Heart right ventricle (tissue), 16 donors: ENCODE measurements at regions not wholly inside any gene's neighbourhood (a gene's known extent, or its start where the extent isn't known, plus 50 kb on each side); places are given as distances from the start of the nearest gene placed in this dataset.

Source experiments
- ATAC-seq, 8 donors: fragments of 200-7000 bp; cut with Tn5 transposase; one replicate each; pipeline ENCODE4 v1.9.1; 2020; ENCODE audit warnings: mild to moderate bottlenecking in 8 of 8, moderate library complexity in 8 of 8, moderate number of reproducible peaks in 1 of 8
- DNase-seq, 2 donors: peaks; one replicate each; pipeline ENCODE4 v3.0.0-alpha.2; 2020
- H3K27ac ChIP-seq, 10 donors: fragments of 200-600 bp; sonication (generic) in 2 of 10; one replicate each; pipeline versions ENCODE4 v1.5.0 to v1.8.0; 2020 to 2022; ENCODE audit warnings: mild to moderate bottlenecking in 3 of 10
- H3K27me3 ChIP-seq, 7 donors: fragments of 200-600 bp; one replicate each; pipeline ENCODE4 v1.8.0; 2021 to 2022; ENCODE audit warnings: mild to moderate bottlenecking in 2 of 7
- H3K36me3 ChIP-seq, 9 donors: fragments of 200-600 bp; sonication (generic) in 1 of 9; one replicate each; pipeline versions ENCODE4 v1.5.0 to v1.8.0; 2020 to 2022; ENCODE audit warnings: mild to moderate bottlenecking in 2 of 9
- H3K4me1 ChIP-seq, 9 donors: fragments of 200-600 bp; sonication (generic) in 1 of 9; one replicate each; pipeline versions ENCODE4 v1.5.0 to v1.8.0; 2020 to 2022; ENCODE audit warnings: mild to moderate bottlenecking in 4 of 9
- H3K4me3 ChIP-seq, 10 donors: fragments of 200-600 bp; sonication (generic) in 2 of 10; one replicate each; pipeline versions ENCODE4 v1.5.0 to v1.8.0; 2020 to 2022; ENCODE audit warnings: mild to moderate bottlenecking in 7 of 10, moderate library complexity in 2 of 10
- H3K9me3 ChIP-seq, 11 donors: fragments of 200-600 bp in 10 of 11; sonication (generic) in 2 of 11; one replicate each; pipeline versions ENCODE4 v1.5.0 to v1.8.0; 2013 to 2022; ENCODE audit warnings: mild to moderate bottlenecking in 2 of 11, control low read depth in 1 of 11, moderate library complexity in 1 of 11
- CTCF ChIP-seq, 9 donors: fragments of 200-600 bp; sonication (generic) in 2 of 9; IDR thresholded peaks; one replicate each; pipeline versions ENCODE4 v1.5.0 to v1.8.0; 2021 to 2022; ENCODE audit warnings: antibody characterized with exemption in 9 of 9, mild to moderate bottlenecking in 5 of 9, moderate library complexity in 1 of 9
- WGBS, 2 donors: extraction: QIAGEN DNeasy Blood & Tissue Kit; methylation state at CpG; one replicate each; pipeline ENCODE4 v1.1.7; 2013; ENCODE audit warnings: inconsistent platforms in 1 of 2; 5-methylcytosine and 5-hydroxymethylcytosine counted together
- intact Hi-C, 10 donors: fragments of 100-400 bp; cut with DNase I; formaldehyde crosslinking; loops; one replicate each; pipeline versions ENCODE4 v1.11.1 to v1.14.2; 2022
- donor health status: Arrhythmogenic right ventricular cardiomyopathy.
- donor health status: ischemic (EF 13 %, LVEDD 7.1; RV severe dilation, severe dysfunction).
- donor health status: healthy with polysubstance abuse.
- donor health status: DM: no; HTN: yes; CAD: no.
- donor health status: DM: no; HTN: no; CAD: no.
- donor health status: ischemic (EF 25% LVEDD 6.9; RV normal size, moderate dysfunction).
- donor health status: ischemic (EF 25% LVEDD 5.7; RV mildly dilated, moderate dysfunction).
- donor health status: healthy.
- donor health status: DM: yes; HTN: yes; CAD: no.
- donor health status: Ischemic cardiomyopathy.
- donor health status: ischemic (EF 35%, LVEDD 5.7; RV mildly dilated, moderate dysfunction).
- donor health status: nonischemic (EF 11% LVEDD 7.7; RV severe dilation, severe dysfunction).
- donor health status: DM: yes; HTN: yes; CAD: no.
- donor health status: PGD.
- donor health status: ischemic (EF 29% LVEDD 5.4; RV normal size, mild dysfunction).
- donor health status: nonischemic (EF 23%, LVEDD 6.1; RV moderate dilation, normal function).

DNA sequence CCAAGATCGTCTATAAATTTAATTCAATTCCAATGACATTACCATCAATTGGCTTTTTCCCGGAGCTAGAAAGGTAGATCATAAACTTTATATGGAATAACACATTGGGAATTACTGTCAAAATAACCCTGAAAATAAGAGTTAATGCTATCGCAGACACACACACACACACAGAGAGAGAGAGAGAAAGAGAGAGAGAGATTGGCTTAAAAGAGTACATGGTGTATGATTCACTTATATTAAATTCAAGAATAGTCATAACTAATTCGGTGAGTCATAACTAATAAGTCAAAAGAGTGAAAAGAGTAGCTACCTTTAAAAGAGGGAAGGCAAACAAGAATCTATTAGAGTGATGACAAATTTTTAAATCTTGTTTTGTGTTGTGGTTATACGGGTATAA, 425.5 kb downstream of the TBC1D32 start:
- TF ChIP-seq CTCF (IDR thresholded peaks at IDR 0.05) = no peak
- WGBS, 2 donors = 84 to 92% methylated on average over 5 of the region's 5 CpGs
- no peaks in the 10 kb centered on the region for H3K36me3 ChIP-seq
- no peak overlapping the region for H3K27ac ChIP-seq
- no peaks in the 10 kb centered on the region for H3K4me1 ChIP-seq
- H3K27me3 ChIP-seq = no peaks in the 10 kb centered on the region
- H3K9me3 ChIP-seq = peaks cover 0 to 3% (median 0%) of the 10 kb centered on the region in 11 donors
- H3K4me3 ChIP-seq = no peak overlapping the region
- ATAC-seq (no peak), DNase-seq (no peak)
- intact Hi-C loops = no loop called here

DNA sequence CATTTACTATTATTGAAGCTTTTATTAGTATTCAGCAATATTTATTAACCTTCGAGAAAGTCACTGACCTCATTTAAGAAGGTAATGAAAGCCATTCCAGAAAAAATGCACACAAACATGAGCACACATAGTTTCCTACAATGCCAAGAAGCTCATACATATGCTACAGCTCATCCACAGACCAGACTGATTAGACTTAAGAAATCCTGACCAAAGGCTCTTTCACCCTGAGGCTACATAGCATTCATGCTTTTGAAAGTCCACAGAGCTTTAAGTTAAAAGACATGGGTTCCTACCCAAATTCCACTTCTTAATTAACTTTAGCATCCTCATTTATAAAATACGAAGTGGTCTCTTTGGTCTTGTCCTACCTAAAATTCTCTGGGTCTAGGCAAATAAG, 430.4 kb downstream of the TBC1D32 start:
- no peak for DNase-seq
- intact Hi-C loops = no loop called here
- TF ChIP-seq CTCF (IDR thresholded peaks at IDR 0.05) = no peak
- Histone ChIP-seq H3K27me3 (no peaks in the 10 kb centered on the region), H3K36me3 (no peaks in the 10 kb centered on the region), H3K4me1 (no peaks in the 10 kb centered on the region), H3K27ac (no peak overlapping the region), H3K9me3 (no peaks in the 10 kb centered on the region), H3K4me3 (no peak overlapping the region)
- ATAC-seq = no peak
- 39 to 68% methylated on average over 2 of the region's 2 CpGs for WGBS, 2 donors

GRCh38 chr6:120899932-120900331, 434.3 kb downstream of the TBC1D32 start:
- H3K36me3 ChIP-seq = no peaks in the 10 kb centered on the region
- no peak overlapping the region for H3K4me3 ChIP-seq
- DNase-seq = no peak
- intact Hi-C loops = no loop called here
- H3K27me3 ChIP-seq = no peaks in the 10 kb centered on the region
- no peak for ATAC-seq
- no peak for TF ChIP-seq CTCF (IDR thresholded peaks at IDR 0.05)
- H3K9me3 ChIP-seq = peaks cover 0 to 3% (median 0%) of the 10 kb centered on the region in 11 donors
- H3K27ac ChIP-seq = no peak overlapping the region
- H3K4me1 ChIP-seq = no peaks in the 10 kb centered on the region

DNA sequence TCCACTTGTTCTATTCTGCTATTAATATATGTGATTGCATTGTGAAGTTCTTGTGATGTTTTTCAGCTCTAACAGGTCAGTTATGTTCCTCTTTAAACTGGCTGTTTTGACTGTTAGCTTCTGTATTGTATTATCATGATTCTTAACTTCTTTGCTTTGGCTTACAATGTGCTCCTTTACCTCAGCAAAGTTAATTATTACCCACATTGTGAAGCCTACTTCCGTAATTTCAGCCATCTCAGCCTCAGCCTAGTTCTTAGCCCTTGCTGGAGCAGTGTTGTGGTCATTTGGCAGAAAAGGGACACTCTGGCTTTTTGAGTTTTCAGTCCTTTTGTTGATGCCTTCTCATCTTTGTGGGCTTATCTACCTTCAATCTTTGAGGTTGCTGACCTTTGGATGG, 440.2 kb downstream of the TBC1D32 start:
- H3K4me1 ChIP-seq = no peaks in the 10 kb centered on the region
- no peaks in the 10 kb centered on the region for H3K36me3 ChIP-seq
- no peaks in the 10 kb centered on the region for H3K27me3 ChIP-seq
- H3K4me3 ChIP-seq = no peak overlapping the region
- ATAC-seq = no peak
- no peak for DNase-seq
- no peak for TF ChIP-seq CTCF (IDR thresholded peaks at IDR 0.05)
- peaks cover 0 to 37% (median 11%) of the 10 kb centered on the region in 11 donors for H3K9me3 ChIP-seq
- WGBS, 2 donors = 58 to 68% methylated on average over 1 of the region's 1 CpG
- no peak overlapping the region for H3K27ac ChIP-seq
- intact Hi-C loops = no loop called here

- intact Hi-C loops = no loop called here
- Histone ChIP-seq H3K36me3 (no peaks in the 10 kb centered on the region), H3K27me3 (no peaks in the 10 kb centered on the region), H3K4me1 (no peaks in the 10 kb centered on the region), H3K27ac (no peak overlapping the region), H3K9me3 (peaks cover 0 to 13% (median 0%) of the 10 kb centered on the region in 11 donors), H3K4me3 (no peak overlapping the region)
- 57 to 61% methylated on average over 1 of the region's 1 CpG for WGBS, 2 donors
- no peak for TF ChIP-seq CTCF (IDR thresholded peaks at IDR 0.05)
- no peak for ATAC-seq
- DNase-seq = no peak
Observed at GRCh38 chr6:120876931-120877330, 457.3 kb downstream of the TBC1D32 start.
